Middle frontal gyrus (tissue), 1 donor: ENCODE measurements at regions not wholly inside any gene's neighbourhood (a gene's known extent, or its start where the extent isn't known, plus 50 kb on each side); places are given as distances from the start of the nearest gene placed in this dataset.
"Not testable (repeated sequence)": the region's sequence is repeated elsewhere in the genome, so short reads cannot be mapped to it uniquely, and the experiment has no call there.

Experiments
- DNase-seq: peaks from one replicate; pipeline ENCODE4 v3.0.0-alpha.2; 2015; ENCODE audit warnings: low spot score; ENCODE audit errors: extremely low spot score

- DNase-seq = no peak
Measured at GRCh38 chr6:21742238-21742660, 148.7 kb downstream of the SOX4 start.

- no peak for DNase-seq
Measured at GRCh38 chr6:21744331-21744730, 150.8 kb downstream of the SOX4 start.

GRCh38 chr6:21745543-21746337 is 152.2 kb downstream of the SOX4 start:
- DNase-seq = no peak

- DNase-seq = no peak
Measured at GRCh38 chr6:21747441-21747840, 153.9 kb downstream of the SOX4 start.

GRCh38 chr6:21748343-21749056 is 154.9 kb downstream of the SOX4 start:
- DNase-seq = no peak

GRCh38 chr6:21749754-21750153 is 156.2 kb downstream of the SOX4 start:
- no peak for DNase-seq

GRCh38 chr6:21750575-21750974 is 157.0 kb downstream of the SOX4 start:
- DNase-seq = no peak

GRCh38 chr6:21751608-21752007 is 158.1 kb downstream of the SOX4 start:
- DNase-seq = no peak

- no peak for DNase-seq
Measured at GRCh38 chr6:21752054-21752811, 158.7 kb downstream of the SOX4 start.

GRCh38 chr6:21753241-21754108 is 159.9 kb downstream of the SOX4 start:
- no peak for DNase-seq

GRCh38 chr6:21754891-21755290 is 161.3 kb downstream of the SOX4 start:
- DNase-seq = no peak

GRCh38 chr6:21756487-21756886 is 162.9 kb downstream of the SOX4 start:
- DNase-seq = no peak

- not testable (repeated sequence) for DNase-seq
Measured at GRCh38 chr6:21757392-21757791, 163.8 kb downstream of the SOX4 start.

GRCh38 chr6:21759721-21760120 is 166.2 kb downstream of the SOX4 start:
- no peak for DNase-seq

GRCh38 chr6:21761053-21761730 is 167.6 kb downstream of the SOX4 start:
- not testable (repeated sequence) for DNase-seq

GRCh38 chr6:21764989-21765388 is 171.4 kb downstream of the SOX4 start:
- DNase-seq = no peak

GRCh38 chr6:21767891-21768648 is 174.5 kb downstream of the SOX4 start:
- no peak for DNase-seq

- no peak for DNase-seq
Measured at GRCh38 chr6:21769405-21769861, 175.9 kb downstream of the SOX4 start.

- DNase-seq = no peak
Measured at GRCh38 chr6:21769968-21770367, 176.4 kb downstream of the SOX4 start.
